ENCODE measurements at regions not wholly inside any gene's neighbourhood (a gene's known extent, or its start where the extent isn't known, plus 50 kb on each side); places are given as distances from the start of the nearest gene placed in this dataset.

- Mint-ChIP-seq H3K4me3 (no peak overlapping the region), H3K9me3 (no peaks in the 10 kb centered on the region), H3K4me1 (peaks cover 7% of the 10 kb centered on the region), H3K27me3 (ENCODE audit: low read depth) (no peaks in the 10 kb centered on the region), H3K36me3 (ENCODE audit: low read depth) (no peaks in the 10 kb centered on the region), H3K27ac (no peak overlapping the region)
- no peak for TF ChIP-seq CTCF (IDR thresholded peaks at IDR 0.05; ENCODE audit: unreplicated experiment in 3 of 3)
These were observed 1382.2 kb upstream of the B3GALT2 start for GRCh38 chr1:194568610-194569009.

GRCh38 chr1:194548071-194548470, 1361.7 kb upstream of the B3GALT2 start:
- no peak for TF ChIP-seq CTCF (IDR thresholded peaks at IDR 0.05; ENCODE audit: unreplicated experiment in 3 of 3)
- H3K36me3 Mint-ChIP-seq (ENCODE audit: low read depth): no peaks in the 10 kb centered on the region
- H3K27me3 Mint-ChIP-seq (ENCODE audit: low read depth): no peaks in the 10 kb centered on the region
- H3K9me3 Mint-ChIP-seq: peaks cover 2% of the 10 kb centered on the region
- H3K27ac Mint-ChIP-seq: no peak overlapping the region
- H3K4me1 Mint-ChIP-seq: no peaks in the 10 kb centered on the region
- H3K4me3 Mint-ChIP-seq: no peak overlapping the region

GRCh38 chr1:194544012-194544411, 1357.6 kb upstream of the B3GALT2 start:
- Mint-ChIP-seq H3K27ac (no peak overlapping the region), H3K36me3 (ENCODE audit: low read depth) (no peaks in the 10 kb centered on the region), H3K4me1 (no peaks in the 10 kb centered on the region), H3K4me3 (no peak overlapping the region), H3K27me3 (ENCODE audit: low read depth) (no peaks in the 10 kb centered on the region), H3K9me3 (no peaks in the 10 kb centered on the region)
- no peak for TF ChIP-seq CTCF (IDR thresholded peaks at IDR 0.05; ENCODE audit: unreplicated experiment in 3 of 3)

GRCh38 chr1:194538453-194538852, 1352.0 kb upstream of the B3GALT2 start:
- H3K36me3 Mint-ChIP-seq (ENCODE audit: low read depth): no peaks in the 10 kb centered on the region
- no peaks in the 10 kb centered on the region for H3K4me1 Mint-ChIP-seq
- H3K27ac Mint-ChIP-seq: no peak overlapping the region
- H3K27me3 Mint-ChIP-seq (ENCODE audit: low read depth): no peaks in the 10 kb centered on the region
- H3K4me3 Mint-ChIP-seq: no peak overlapping the region
- no peak for TF ChIP-seq CTCF (IDR thresholded peaks at IDR 0.05; ENCODE audit: unreplicated experiment in 3 of 3)
- no peaks in the 10 kb centered on the region for H3K9me3 Mint-ChIP-seq

GRCh38 chr1:194537521-194537920, 1351.1 kb upstream of the B3GALT2 start:
- Mint-ChIP-seq H3K9me3 (no peaks in the 10 kb centered on the region), H3K36me3 (ENCODE audit: low read depth) (no peaks in the 10 kb centered on the region)

More at GRCh38 chr1:194537521-194537920, 1351.1 kb upstream of the B3GALT2 start:
- no peak overlapping the region for H3K27ac Mint-ChIP-seq
- TF ChIP-seq CTCF (IDR thresholded peaks at IDR 0.05; ENCODE audit: unreplicated experiment in 3 of 3): no peak
- no peaks in the 10 kb centered on the region for H3K4me1 Mint-ChIP-seq
- no peak overlapping the region for H3K4me3 Mint-ChIP-seq
- no peaks in the 10 kb centered on the region for H3K27me3 Mint-ChIP-seq (ENCODE audit: low read depth)
